PC-3 (cell line): ENCODE measurements at regions not wholly inside any gene's neighbourhood (a gene's known extent, or its start where the extent isn't known, plus 50 kb on each side); places are given as distances from the start of the nearest gene placed in this dataset.

ENCODE experiments used
- ATAC-seq: fragments of 200-7000 bp; cut with Tn5 transposase; 2 replicates; pipeline ENCODE4 v1.9.1; 2020; ENCODE audit warnings: mild to moderate bottlenecking, moderate library complexity
- BruUV-seq: library from RNA; stranded (reverse); fragments of 400-500 nt; replicated peaks from 2 replicates; lab custom pipeline; 2021; lab: Mats Ljungman, UMichigan
- CTCF ChIA-PET: fragments of 300-600 bp; sonication (Branson Sonifier 250); formaldehyde crosslinking; loops from one replicate; lab custom pipeline; 2022; ENCODE audit warnings: antibody characterized with exemption; lab: Charles Lee
- POLR2A ChIA-PET: fragments of 300-600 bp; sonication (Branson Sonifier 250); formaldehyde crosslinking; loops from one replicate; lab custom pipeline; 2022; ENCODE audit warnings: antibody characterized with exemption; ENCODE audit not compliant: unreplicated experiment; lab: Charles Lee
- DNase-seq: peaks from one replicate; pipeline ENCODE4 v3.0.0-alpha.2; 2015
- H2AFZ ChIP-seq: fragments of 300-600 bp; sonication (generic); 2 replicates; pipeline ENCODE4 v1.6.0; 2016; ENCODE audit warnings: antibody characterized with exemption, low read length
- H3F3A ChIP-seq: fragments of 300-600 bp; sonication (generic); one replicate; pipeline ENCODE4 v1.6.0; 2017; ENCODE audit warnings: antibody characterized with exemption, low read length, control low read depth, mild to moderate bottlenecking; ENCODE audit not compliant: unreplicated experiment
- H3K27ac ChIP-seq: fragments of 300-600 bp; sonication (generic); 2 replicates; pipeline ENCODE4 v1.5.1; 2016; ENCODE audit warnings: mild to moderate bottlenecking, low read length
- H3K27me3 ChIP-seq: fragments of 300-600 bp; sonication (generic); 2 replicates; pipeline ENCODE4 v1.6.1; 2016; ENCODE audit warnings: low read length, mixed read lengths
- H3K36me3 ChIP-seq: fragments of 300-600 bp; sonication (generic); 2 replicates; pipeline ENCODE4 v1.6.1; 2016; ENCODE audit warnings: low read depth, mixed run types, low read length, mixed read lengths
- H3K4me1 ChIP-seq: fragments of 300-600 bp; sonication (generic); 2 replicates; pipeline ENCODE4 v1.5.1; 2016; ENCODE audit warnings: low read length; ENCODE audit not compliant: insufficient read depth
- H3K4me2 ChIP-seq: fragments of 300-600 bp; sonication (generic); 2 replicates; pipeline ENCODE4 v1.6.0; 2016; ENCODE audit warnings: low read length
- H3K4me3 ChIP-seq: fragments of 300-600 bp; sonication (generic); 2 replicates; pipeline ENCODE4 v1.5.1; 2016; ENCODE audit warnings: mild to moderate bottlenecking, low read length, mixed read lengths
- H3K79me2 ChIP-seq: fragments of 300-600 bp; sonication (generic); 2 replicates; pipeline ENCODE4 v1.6.1; 2017; ENCODE audit warnings: low read length, mixed read lengths
- H3K9ac ChIP-seq: fragments of 300-600 bp; sonication (generic); 2 replicates; pipeline ENCODE4 v1.6.0; 2016; ENCODE audit warnings: mild to moderate bottlenecking, low read length
- H3K9me2 ChIP-seq: fragments of 300-600 bp; sonication (generic); replicated peaks from 2 replicates; pipeline ENCODE4 v1.6.1; 2016; ENCODE audit warnings: mixed run types, low read length, mixed read lengths
- H3K9me3 ChIP-seq: fragments of 300-600 bp; sonication (generic); 2 replicates; pipeline ENCODE4 v1.6.1; 2016; ENCODE audit warnings: low read length, mixed read lengths
- H4K20me1 ChIP-seq: fragments of 300-600 bp; sonication (generic); 2 replicates; pipeline ENCODE4 v1.6.1; 2016; ENCODE audit warnings: low read length, mixed read lengths
- EZH2 ChIP-seq: fragments of 300-600 bp; sonication (generic); IDR thresholded peaks from one replicate; pipeline ENCODE4 v1.6.1; 2017; ENCODE audit warnings: antibody characterized with exemption, mild to moderate bottlenecking, low read length; ENCODE audit not compliant: unreplicated experiment
- EZH2phosphoT487 ChIP-seq: fragments of 300-600 bp; sonication (generic); IDR thresholded peaks from 2 replicates; pipeline ENCODE4 v1.6.1; 2018; ENCODE audit warnings: mild to moderate bottlenecking, antibody characterized with exemption, low read length, borderline replicate concordance
- intact Hi-C: fragments of 100-400 bp; cut with micrococcal nuclease; formaldehyde crosslinking; loops from 2 replicates; pipeline ENCODE4 v1.9.0; 2023
- TF ChIP-seq, protein P1 (sequence below): fragments of 300-600 bp; sonication (generic); conservative IDR thresholded peaks from 2 replicates; pipeline ENCODE4 v1.5.1; 2017; ENCODE audit warnings: antibody characterized with exemption, low read depth, mild to moderate bottlenecking, low read length

DNA sequence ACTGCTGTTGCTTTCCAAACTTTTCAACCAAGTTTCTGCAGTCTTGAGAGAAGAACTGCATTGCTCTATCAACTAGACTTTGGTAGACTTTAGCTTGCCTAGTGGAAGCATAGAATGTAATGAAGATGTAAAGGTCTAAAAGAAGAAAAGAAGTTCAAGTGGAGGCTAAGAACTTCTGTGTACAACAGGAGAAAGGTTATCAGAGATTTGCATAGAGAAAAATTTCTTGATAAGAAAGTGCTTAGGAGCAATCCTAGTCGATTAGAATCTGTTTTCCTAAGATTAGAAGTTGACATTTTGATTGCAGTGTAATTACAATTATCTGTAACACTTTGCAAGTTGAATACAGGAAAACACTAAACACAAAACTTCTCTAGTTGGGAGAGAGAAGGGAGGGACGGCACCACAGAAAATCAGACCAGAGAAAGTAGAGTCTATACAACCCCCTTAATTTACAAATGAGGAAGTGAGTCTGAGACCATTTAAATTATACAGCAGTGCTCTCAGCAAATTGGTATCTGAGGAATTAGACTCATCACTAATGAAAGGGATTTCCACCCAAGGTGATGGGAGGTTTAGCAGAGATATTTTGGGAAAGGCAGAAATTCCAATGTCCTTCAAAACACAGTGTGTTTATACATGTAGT lies 194.3 kb upstream of the MARCKS start:
- DNase-seq (no peak), ATAC-seq (no peak)
- H2AFZ ChIP-seq: no peak overlapping the region
- BruUV-seq: no TSS peak
- no peaks in the 10 kb centered on the region for H3K9me3 ChIP-seq
- H3K9ac ChIP-seq: no peak overlapping the region
- H3K9me2 ChIP-seq: no peaks in the 10 kb centered on the region
- H3K4me3 ChIP-seq: no peak overlapping the region
- ChIA-PET POLR2A (no interaction called here), CTCF (no interaction called here)
- H3K4me2 ChIP-seq: no peak overlapping the region
- H4K20me1 ChIP-seq: no peaks in the 10 kb centered on the region
- H3F3A ChIP-seq: no peaks in the 10 kb centered on the region
- H3K36me3 ChIP-seq: no peaks in the 10 kb centered on the region
- no peak for TF ChIP-seq EZH2
- TF ChIP-seq, protein P1, sequence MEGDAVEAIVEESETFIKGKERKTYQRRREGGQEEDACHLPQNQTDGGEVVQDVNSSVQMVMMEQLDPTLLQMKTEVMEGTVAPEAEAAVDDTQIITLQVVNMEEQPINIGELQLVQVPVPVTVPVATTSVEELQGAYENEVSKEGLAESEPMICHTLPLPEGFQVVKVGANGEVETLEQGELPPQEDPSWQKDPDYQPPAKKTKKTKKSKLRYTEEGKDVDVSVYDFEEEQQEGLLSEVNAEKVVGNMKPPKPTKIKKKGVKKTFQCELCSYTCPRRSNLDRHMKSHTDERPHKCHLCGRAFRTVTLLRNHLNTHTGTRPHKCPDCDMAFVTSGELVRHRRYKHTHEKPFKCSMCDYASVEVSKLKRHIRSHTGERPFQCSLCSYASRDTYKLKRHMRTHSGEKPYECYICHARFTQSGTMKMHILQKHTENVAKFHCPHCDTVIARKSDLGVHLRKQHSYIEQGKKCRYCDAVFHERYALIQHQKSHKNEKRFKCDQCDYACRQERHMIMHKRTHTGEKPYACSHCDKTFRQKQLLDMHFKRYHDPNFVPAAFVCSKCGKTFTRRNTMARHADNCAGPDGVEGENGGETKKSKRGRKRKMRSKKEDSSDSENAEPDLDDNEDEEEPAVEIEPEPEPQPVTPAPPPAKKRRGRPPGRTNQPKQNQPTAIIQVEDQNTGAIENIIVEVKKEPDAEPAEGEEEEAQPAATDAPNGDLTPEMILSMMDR: no peak
- TF ChIP-seq EZH2phosphoT487: no peak
- H3K4me1 ChIP-seq: no peaks in the 10 kb centered on the region
- H3K79me2 ChIP-seq: no peaks in the 10 kb centered on the region
- no peak overlapping the region for H3K27ac ChIP-seq
- H3K27me3 ChIP-seq: no peaks in the 10 kb centered on the region
- intact Hi-C loops: no loop called here

DNA sequence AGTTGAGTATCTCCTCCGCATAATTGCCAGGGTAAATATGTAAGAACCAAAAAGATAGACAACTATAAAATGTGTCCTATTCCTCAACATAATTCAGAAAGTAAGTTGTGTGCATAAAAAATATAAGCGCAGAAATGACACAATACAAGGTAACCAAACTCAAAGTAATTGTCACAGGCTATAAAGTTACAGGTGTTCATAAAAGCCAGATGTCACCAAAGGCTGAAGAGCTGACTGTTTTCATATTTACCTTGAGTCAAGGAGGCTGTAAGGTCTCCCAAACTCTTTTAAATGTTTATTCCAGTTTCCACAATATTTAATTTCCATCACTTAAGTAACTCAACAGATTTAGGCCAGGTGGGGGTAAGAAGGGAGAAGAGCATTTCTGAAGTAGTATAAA lies 192.2 kb upstream of the MARCKS start:
- H3K36me3 ChIP-seq: no peaks in the 10 kb centered on the region
- POLR2A ChIA-PET: no interaction called here
- H3K4me1 ChIP-seq: peaks cover 9% of the 10 kb centered on the region; the same call in 1 of the 2 replicates
- H4K20me1 ChIP-seq: no peaks in the 10 kb centered on the region
- H3F3A ChIP-seq: no peaks in the 10 kb centered on the region
- H3K4me2 ChIP-seq: no peak overlapping the region
- no peaks in the 10 kb centered on the region for H3K9me2 ChIP-seq
- BruUV-seq: no TSS peak
- no peak overlapping the region for H3K27ac ChIP-seq
- no peak overlapping the region for H3K4me3 ChIP-seq
- no peaks in the 10 kb centered on the region for H3K27me3 ChIP-seq
- H2AFZ ChIP-seq: no peak overlapping the region
- H3K9me3 ChIP-seq: no peaks in the 10 kb centered on the region
- H3K9ac ChIP-seq: no peak overlapping the region
- DNase-seq (no peak), ATAC-seq (no peak)
- CTCF ChIA-PET: no interaction called here
- intact Hi-C loops: no loop called here
- no peaks in the 10 kb centered on the region for H3K79me2 ChIP-seq
- TF ChIP-seq EZH2phosphoT487: no peak
- TF ChIP-seq, protein P1: no peak
- TF ChIP-seq EZH2: no peak

DNA sequence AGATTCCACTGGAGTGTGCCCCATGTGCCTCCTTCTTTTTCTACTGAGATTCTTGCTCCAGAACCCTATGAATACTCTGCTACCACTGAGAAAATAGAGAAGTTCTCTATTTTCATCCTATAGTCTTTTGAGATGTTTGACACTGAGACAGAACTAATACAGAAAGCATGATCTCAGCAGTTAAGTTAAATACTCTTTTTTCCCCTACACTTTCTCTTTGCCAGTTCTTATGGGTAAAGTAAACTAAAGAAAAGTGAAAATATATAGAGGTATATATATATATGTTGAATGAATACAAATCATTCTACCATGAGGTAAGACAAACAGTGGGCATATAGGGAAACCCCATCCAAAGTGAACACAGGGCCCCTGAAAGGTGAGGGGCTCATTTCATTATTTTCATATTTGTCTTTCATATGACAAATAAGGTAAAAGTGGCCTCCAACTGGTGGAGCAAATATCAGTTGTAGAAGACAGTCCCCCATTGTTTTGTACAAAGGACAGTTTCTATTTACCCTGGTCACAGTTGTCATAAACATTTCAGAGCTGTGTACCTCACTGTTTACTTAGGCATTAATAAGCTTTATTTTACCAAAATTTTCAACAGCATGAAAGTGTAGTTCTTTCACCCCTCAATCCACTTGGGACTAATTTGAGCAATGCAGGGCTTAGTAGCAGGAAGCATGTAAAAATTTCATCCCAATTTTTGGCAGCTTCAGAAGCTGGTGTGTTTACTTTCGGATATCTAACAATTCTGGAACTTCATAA lies 188.3 kb upstream of the MARCKS start:
- ChIA-PET POLR2A (no interaction called here), CTCF (interaction anchor here (0.5 kb wide), 1 partner anchor 190 kb away, joined by 4 read pairs; no protein-coding TSS in a partner anchor)
- Histone ChIP-seq H3K4me1 (peaks cover 9% of the 10 kb centered on the region; the same call in 1 of the 2 replicates), H4K20me1 (no peaks in the 10 kb centered on the region), H3K27ac (peak overlapping the region; percentile 45), H3K36me3 (no peaks in the 10 kb centered on the region), H3K9ac (no peak overlapping the region), H3K9me3 (no peaks in the 10 kb centered on the region), H3K9me2 (no peaks in the 10 kb centered on the region), H3F3A (no peaks in the 10 kb centered on the region), H2AFZ (no peak overlapping the region), H3K27me3 (no peaks in the 10 kb centered on the region), H3K4me3 (no peak overlapping the region), H3K79me2 (no peaks in the 10 kb centered on the region), H3K4me2 (no peak overlapping the region)
- intact Hi-C loops: no loop called here
- DNase-seq: peak; percentile 32
- BruUV-seq: no TSS peak
- peak; percentile 67 for ATAC-seq
- TF ChIP-seq EZH2phosphoT487 (no peak), EZH2 (no peak)
- TF ChIP-seq, protein P1: no peak
